Colonic mucosa (tissue), 4 donors: ENCODE measurements at regions not wholly inside any gene's neighbourhood (a gene's known extent, or its start where the extent isn't known, plus 50 kb on each side); places are given as distances from the start of the nearest gene placed in this dataset.

Experiments
- DNase-seq: peaks from one replicate; pipeline ENCODE4 v3.0.0-alpha.2; 2020
- H3K27ac ChIP-seq: fragments of 200-600 bp; one replicate; pipeline ENCODE4 v1.8.0; 2021
- H3K27me3 ChIP-seq: fragments of 200-600 bp; one replicate; pipeline ENCODE4 v1.8.0; 2021
- H3K36me3 ChIP-seq: fragments of 200-600 bp; one replicate; pipeline ENCODE4 v1.8.0; 2021
- H3K4me1 ChIP-seq: fragments of 200-600 bp; one replicate; pipeline ENCODE4 v1.8.0; 2021; ENCODE audit warnings: mild to moderate bottlenecking
- H3K4me3 ChIP-seq: fragments of 200-600 bp; one replicate; pipeline ENCODE4 v1.8.0; 2021
- H3K9ac ChIP-seq, 2 donors: one replicate each; pipeline ENCODE4 v1.7.0; 2013; ENCODE audit warnings: control low read depth in 2 of 2, low read depth in 2 of 2, low read length in 2 of 2
- H3K9me3 ChIP-seq: fragments of 200-600 bp; one replicate; pipeline ENCODE4 v1.8.0; 2021
- intact Hi-C: fragments of 100-400 bp; cut with DNase I; formaldehyde crosslinking; loops from one replicate; pipeline ENCODE4 v1.14.1; 2022
- TF ChIP-seq, protein P1 (sequence below): fragments of 200-600 bp; IDR thresholded peaks from one replicate; pipeline ENCODE4 v1.8.0; 2022; ENCODE audit warnings: antibody characterized with exemption, mild to moderate bottlenecking
- donor health status: healthy.
- donor health status: DM: no; HTN: no; CAD: no.
- donor health status: DM: no; HTN: no; CAD: no.

DNA sequence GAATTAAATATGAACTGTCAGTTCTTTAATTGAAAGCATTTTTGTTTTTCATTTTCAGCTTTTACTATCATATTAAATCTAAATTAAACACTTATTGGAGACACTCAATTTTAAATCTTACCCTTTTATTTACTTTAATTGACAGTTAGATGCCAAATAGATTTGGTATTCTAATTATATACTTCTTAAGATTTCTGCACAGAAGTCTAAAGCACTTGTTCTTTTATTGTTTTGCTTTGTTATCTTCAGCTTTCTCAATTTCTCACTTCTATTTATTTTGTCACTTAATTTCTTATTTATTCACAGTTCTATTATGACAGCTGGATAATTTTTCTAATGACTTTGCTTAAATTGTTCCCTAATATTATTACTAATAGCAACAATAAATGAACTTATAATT is 1397.3 kb upstream of the MIR17HG start:
- no peak for DNase-seq
- Histone ChIP-seq H3K4me1 (no peaks in the 10 kb centered on the region), H3K27ac (no peak overlapping the region), H3K36me3 (no peaks in the 10 kb centered on the region), H3K4me3 (no peak overlapping the region), H3K9me3 (no peaks in the 10 kb centered on the region), H3K27me3 (no peaks in the 10 kb centered on the region), H3K9ac (no peak overlapping the region)
- TF ChIP-seq, protein P1, sequence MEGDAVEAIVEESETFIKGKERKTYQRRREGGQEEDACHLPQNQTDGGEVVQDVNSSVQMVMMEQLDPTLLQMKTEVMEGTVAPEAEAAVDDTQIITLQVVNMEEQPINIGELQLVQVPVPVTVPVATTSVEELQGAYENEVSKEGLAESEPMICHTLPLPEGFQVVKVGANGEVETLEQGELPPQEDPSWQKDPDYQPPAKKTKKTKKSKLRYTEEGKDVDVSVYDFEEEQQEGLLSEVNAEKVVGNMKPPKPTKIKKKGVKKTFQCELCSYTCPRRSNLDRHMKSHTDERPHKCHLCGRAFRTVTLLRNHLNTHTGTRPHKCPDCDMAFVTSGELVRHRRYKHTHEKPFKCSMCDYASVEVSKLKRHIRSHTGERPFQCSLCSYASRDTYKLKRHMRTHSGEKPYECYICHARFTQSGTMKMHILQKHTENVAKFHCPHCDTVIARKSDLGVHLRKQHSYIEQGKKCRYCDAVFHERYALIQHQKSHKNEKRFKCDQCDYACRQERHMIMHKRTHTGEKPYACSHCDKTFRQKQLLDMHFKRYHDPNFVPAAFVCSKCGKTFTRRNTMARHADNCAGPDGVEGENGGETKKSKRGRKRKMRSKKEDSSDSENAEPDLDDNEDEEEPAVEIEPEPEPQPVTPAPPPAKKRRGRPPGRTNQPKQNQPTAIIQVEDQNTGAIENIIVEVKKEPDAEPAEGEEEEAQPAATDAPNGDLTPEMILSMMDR, result no peak
- intact Hi-C loops, result no loop called here

DNA sequence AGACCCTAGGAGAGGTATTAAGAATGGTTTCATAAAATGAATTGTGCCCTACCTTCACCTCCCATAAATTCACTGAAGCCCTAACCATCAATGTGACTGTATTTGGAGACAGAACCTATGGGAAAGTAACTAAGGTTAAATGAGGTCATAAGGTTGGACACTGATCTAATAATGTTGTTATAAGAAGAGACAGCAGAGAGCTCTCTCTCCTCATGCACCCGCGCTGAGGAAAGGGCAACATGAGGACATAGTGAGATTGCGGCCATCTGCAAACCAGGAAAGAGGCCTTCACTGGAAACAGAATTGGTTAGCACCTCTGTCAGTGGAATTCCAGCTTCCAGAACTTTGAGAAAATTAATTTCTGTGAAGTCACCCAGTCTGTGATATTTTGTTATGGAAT is 1396.1 kb upstream of the MIR17HG start:
- Histone ChIP-seq H3K4me3 (no peak overlapping the region), H3K27ac (no peak overlapping the region), H3K27me3 (no peaks in the 10 kb centered on the region), H3K9me3 (no peaks in the 10 kb centered on the region), H3K4me1 (no peaks in the 10 kb centered on the region), H3K36me3 (no peaks in the 10 kb centered on the region), H3K9ac (no peak overlapping the region)
- intact Hi-C loops, result no loop called here
- no peak for DNase-seq
- TF ChIP-seq, protein P1, result no peak

DNA sequence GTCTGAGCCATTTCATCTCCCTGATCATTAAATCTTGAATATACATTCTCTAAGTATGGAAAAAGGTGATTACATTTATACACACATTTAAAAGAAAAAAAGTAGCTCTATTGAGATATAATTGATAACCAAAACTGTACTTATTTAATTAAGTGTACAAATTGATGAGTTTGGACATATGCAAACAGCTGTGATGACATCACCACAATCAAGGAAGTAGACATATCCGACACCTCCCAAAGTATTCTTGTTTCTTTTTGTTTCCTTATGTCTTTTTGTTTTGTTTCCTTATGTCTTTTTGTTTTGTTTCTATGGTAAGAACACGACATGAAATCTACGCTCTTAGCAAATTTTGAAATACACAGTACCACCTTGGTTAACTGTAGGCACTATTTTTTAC is 1393.9 kb upstream of the MIR17HG start:
- Histone ChIP-seq H3K4me3 (no peak overlapping the region), H3K9ac (no peak overlapping the region), H3K4me1 (no peaks in the 10 kb centered on the region), H3K27ac (no peak overlapping the region), H3K36me3 (no peaks in the 10 kb centered on the region), H3K27me3 (no peaks in the 10 kb centered on the region), H3K9me3 (no peaks in the 10 kb centered on the region)
- no peak for DNase-seq
- TF ChIP-seq, protein P1, result no peak
- intact Hi-C loops, result no loop called here

DNA sequence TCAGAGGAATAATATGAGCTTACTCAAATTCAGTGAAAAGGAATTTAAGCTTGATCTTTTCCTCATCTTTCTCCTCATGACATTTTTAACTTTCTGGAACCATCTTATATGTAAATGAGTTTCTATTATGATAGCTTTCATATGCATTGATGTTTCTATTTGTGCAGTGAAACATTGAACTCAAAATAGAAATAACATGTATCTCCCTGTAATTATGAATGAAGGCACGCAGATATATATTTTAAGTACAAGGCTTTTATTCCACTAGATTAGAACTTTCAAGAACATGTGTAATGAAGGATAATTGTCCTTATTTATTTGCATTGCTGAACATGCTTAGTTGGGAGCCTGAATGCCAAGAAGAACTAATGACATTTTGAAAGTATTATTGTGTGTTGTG is 1391.7 kb upstream of the MIR17HG start:
- Histone ChIP-seq H3K4me3 (no peak overlapping the region), H3K4me1 (no peaks in the 10 kb centered on the region), H3K9me3 (no peaks in the 10 kb centered on the region), H3K27me3 (no peaks in the 10 kb centered on the region), H3K9ac (no peak overlapping the region), H3K27ac (no peak overlapping the region), H3K36me3 (no peaks in the 10 kb centered on the region)
- TF ChIP-seq, protein P1, result no peak
- DNase-seq, result no peak
- intact Hi-C loops, result no loop called here

DNA sequence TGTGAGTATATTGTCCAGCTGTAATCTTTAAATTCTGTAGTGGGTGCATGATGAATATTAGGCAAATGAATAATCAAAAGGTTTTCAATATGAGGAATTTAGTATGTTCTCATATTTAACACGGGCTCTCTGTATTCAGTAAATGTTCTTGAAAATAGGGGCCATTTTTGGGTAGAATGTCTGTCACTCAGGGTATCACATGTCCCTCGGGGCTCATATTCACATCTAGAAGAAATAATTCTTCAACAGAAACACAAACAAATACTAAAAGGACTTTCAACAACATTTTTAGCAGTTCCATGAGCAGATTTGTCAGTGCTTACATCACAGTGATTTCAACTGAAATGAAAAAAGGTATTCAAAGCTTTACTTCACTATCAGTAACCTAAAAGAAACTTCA is 1388.4 kb upstream of the MIR17HG start:
- H3K27me3 ChIP-seq, result no peaks in the 10 kb centered on the region
- TF ChIP-seq, protein P1, result no peak
- H3K4me1 ChIP-seq, result no peaks in the 10 kb centered on the region
- no peak for DNase-seq
- H3K9me3 ChIP-seq, result no peaks in the 10 kb centered on the region
- H3K4me3 ChIP-seq, result no peak overlapping the region
- H3K9ac ChIP-seq, result no peak overlapping the region
- H3K27ac ChIP-seq, result no peak overlapping the region
- intact Hi-C loops, result no loop called here
- no peaks in the 10 kb centered on the region for H3K36me3 ChIP-seq

DNA sequence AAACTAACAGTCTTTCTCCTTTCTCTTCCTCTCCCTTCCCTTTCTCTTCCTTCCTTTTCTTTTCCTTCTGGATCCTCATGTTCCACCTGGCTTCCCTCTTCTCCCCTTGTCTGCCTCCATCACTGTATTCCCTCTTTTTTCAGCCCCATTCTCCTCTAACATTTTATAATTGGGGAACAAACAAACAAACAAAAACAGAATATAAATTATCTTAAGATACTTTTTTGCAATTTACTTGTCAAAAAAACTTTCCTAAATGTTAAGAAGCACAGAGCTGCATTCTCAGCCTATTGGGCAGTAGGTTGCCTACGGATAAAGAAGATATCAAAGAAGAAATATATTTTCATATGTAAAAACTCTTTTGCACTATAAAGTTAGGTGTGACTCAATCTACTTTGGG is 1382.2 kb upstream of the MIR17HG start:
- TF ChIP-seq, protein P1, result no peak
- intact Hi-C loops, result no loop called here
- Histone ChIP-seq H3K9ac (no peak overlapping the region), H3K27ac (no peak overlapping the region), H3K27me3 (no peaks in the 10 kb centered on the region), H3K4me3 (no peak overlapping the region), H3K4me1 (no peaks in the 10 kb centered on the region), H3K9me3 (no peaks in the 10 kb centered on the region), H3K36me3 (no peaks in the 10 kb centered on the region)
- DNase-seq, result no peak
